BLaER1 treated with 17β-estradiol and CSF1 and Interleukin-3, amounts not matched to agents 10 nM and 100 nM (cell line): ENCODE measurements at regions not wholly inside any gene's neighbourhood (a gene's known extent, or its start where the extent isn't known, plus 50 kb on each side); places are given as distances from the start of the nearest gene placed in this dataset.
"Not testable (repeated sequence)": the region's sequence is repeated elsewhere in the genome, so short reads cannot be mapped to it uniquely, and the experiment has no call there.

Experiments used
- H3K27ac ChIP-seq, 11 experiments: shearing (Covaris generic); formaldehyde crosslinking; 2 replicates each; pipeline ENCODE4 v1.8.1; 2022
- H3K27me3 ChIP-seq, 11 experiments: shearing (Covaris generic); formaldehyde crosslinking; 2 replicates each; pipeline ENCODE4 v1.8.1; 2022
- H3K36me3 ChIP-seq, 11 experiments: shearing (Covaris generic); formaldehyde crosslinking; 2 replicates each; pipeline ENCODE4 v1.8.1; 2022
- H3K4me1 ChIP-seq, 10 experiments: shearing (Covaris generic); formaldehyde crosslinking; 2 replicates each; pipeline ENCODE4 v1.8.1; 2022
- H3K4me2 ChIP-seq, 11 experiments: shearing (Covaris generic); formaldehyde crosslinking; 2 replicates each; pipeline ENCODE4 v1.8.1; 2022
- H3K4me3 ChIP-seq, 10 experiments: shearing (Covaris generic); formaldehyde crosslinking; 2 replicates each; pipeline ENCODE4 v1.8.1; 2022
- H3K9ac ChIP-seq, 11 experiments: shearing (Covaris generic); formaldehyde crosslinking; 2 replicates each; pipeline ENCODE4 v1.8.1; 2022
- H3K9me3 ChIP-seq, 11 experiments: shearing (Covaris generic); formaldehyde crosslinking; replicated peaks in 1 of 11; 2 replicates each; pipeline ENCODE4 v1.8.1; 2022
- H4K20me1 ChIP-seq, 11 experiments: shearing (Covaris generic); formaldehyde crosslinking; 2 replicates each; pipeline ENCODE4 v1.8.1; 2022

GRCh38 chr9:66791092-66791750, 109.3 kb upstream of the ZNF658 start:
- not testable (repeated sequence) for H3K4me2 ChIP-seq

GRCh38 chr9:66794769-66795168, 105.8 kb upstream of the ZNF658 start:
- not testable (repeated sequence) for H3K4me1 ChIP-seq, H4K20me1 ChIP-seq, H3K4me2 ChIP-seq, H3K27ac ChIP-seq, H3K36me3 ChIP-seq, H3K27me3 ChIP-seq, H3K4me3 ChIP-seq, H3K9ac ChIP-seq, H3K9me3 ChIP-seq

More at GRCh38 chr9:66791092-66791750, 109.3 kb upstream of the ZNF658 start:
- H3K9me3 ChIP-seq, H4K20me1 ChIP-seq, H3K9ac ChIP-seq, H3K36me3 ChIP-seq, H3K4me3 ChIP-seq, H3K27ac ChIP-seq, H3K4me1 ChIP-seq, H3K27me3 ChIP-seq: not testable (repeated sequence)

DNA sequence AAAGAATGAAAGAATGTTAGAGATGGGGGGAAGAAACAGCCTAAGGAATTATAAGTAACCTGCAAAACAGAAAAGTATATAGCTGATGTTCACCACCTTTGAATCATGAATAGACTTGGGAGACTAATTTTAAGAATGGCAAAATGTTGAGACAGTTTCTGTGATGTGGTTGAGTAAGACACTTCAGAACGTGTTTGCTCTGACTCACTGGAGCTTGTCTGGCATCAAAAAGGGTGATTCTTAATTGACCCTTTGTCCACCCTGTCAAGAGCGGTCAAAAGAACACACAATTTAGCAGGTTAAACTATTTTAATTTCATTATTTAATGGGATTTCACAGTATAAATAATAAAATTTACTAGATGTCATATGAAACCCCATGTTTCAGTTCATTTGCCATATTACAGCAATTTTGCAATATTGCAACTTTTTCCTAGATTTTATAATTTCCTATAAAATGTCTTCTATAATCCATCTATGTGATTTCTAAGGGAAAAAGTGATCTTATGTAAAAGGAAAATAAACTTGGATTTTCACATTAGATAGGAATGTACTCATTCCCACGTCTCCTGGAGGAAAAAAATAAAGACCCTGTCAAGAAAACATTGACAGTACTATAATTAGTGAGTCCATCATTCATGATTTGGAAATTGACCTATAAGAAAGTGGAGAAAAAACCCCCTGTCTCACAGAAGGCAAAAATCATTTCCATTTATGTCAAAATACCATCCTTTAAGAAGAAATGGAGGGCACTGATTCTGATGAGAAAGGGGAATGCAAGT, 104.6 kb upstream of the ZNF658 start:
- not testable (repeated sequence) for H3K4me1 ChIP-seq, H3K9me3 ChIP-seq, H3K4me3 ChIP-seq, H3K4me2 ChIP-seq, H4K20me1 ChIP-seq, H3K36me3 ChIP-seq, H3K27ac ChIP-seq, H3K9ac ChIP-seq, H3K27me3 ChIP-seq

DNA sequence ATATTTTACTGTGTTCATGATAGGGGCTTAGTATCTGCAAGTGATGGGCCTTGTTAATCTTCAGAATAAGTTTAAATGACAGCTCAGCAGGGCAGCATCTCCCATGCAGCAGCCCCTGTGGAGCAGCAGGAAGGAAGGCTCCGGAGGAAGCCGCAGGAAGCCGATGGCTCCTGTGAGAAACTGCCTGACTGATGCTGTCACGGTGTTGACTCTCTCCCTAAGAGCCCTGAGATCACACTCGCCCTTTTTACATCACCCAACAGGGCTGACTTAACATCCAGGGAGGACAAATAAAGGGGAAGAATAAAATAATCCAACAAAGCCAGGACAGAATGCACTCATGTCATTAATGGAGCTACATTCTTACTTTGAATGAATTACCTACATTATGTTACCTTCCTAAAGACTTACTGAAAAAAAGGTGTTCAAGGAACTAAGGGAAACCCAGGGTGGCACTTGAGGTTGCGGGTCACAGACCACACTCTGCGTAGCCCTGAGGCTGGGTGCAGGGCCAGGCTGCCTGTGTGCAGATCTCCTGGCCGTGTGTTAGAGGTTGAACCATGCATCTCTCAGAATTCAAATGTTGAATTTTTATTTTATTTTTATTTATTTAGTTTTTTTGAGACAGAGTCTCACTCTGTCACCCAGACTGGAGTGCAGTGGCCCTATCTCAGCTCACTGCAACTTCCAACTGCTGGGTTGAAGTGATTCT, 102.5 kb upstream of the ZNF658 start:
- H3K27ac ChIP-seq, H3K4me1 ChIP-seq, H4K20me1 ChIP-seq, H3K9me3 ChIP-seq, H3K4me3 ChIP-seq, H3K36me3 ChIP-seq, H3K27me3 ChIP-seq, H3K4me2 ChIP-seq, H3K9ac ChIP-seq: not testable (repeated sequence)

DNA sequence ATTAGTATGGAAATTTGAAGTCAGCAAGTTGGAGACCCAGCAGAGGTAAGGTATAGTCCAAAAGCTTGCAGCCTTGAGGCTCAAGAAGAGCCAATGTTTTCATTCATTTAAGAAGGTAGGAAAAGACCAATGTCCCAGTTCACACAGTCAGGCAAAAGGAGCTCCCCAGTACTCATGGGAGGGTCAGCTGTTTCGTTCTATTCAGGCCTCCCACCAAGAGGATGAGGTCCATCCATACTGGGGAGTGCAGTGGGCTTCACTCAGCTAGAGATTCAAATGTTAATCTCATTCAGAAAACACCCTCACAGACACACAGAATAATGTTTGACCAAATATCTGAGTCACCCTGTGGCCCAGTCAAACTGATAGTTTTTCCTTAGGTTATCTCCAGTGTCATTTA, 96.9 kb upstream of the ZNF658 start:
- not testable (repeated sequence) for H3K4me1 ChIP-seq, H3K9ac ChIP-seq, H3K36me3 ChIP-seq, H3K9me3 ChIP-seq, H3K4me3 ChIP-seq, H3K27ac ChIP-seq, H3K4me2 ChIP-seq, H4K20me1 ChIP-seq, H3K27me3 ChIP-seq

DNA sequence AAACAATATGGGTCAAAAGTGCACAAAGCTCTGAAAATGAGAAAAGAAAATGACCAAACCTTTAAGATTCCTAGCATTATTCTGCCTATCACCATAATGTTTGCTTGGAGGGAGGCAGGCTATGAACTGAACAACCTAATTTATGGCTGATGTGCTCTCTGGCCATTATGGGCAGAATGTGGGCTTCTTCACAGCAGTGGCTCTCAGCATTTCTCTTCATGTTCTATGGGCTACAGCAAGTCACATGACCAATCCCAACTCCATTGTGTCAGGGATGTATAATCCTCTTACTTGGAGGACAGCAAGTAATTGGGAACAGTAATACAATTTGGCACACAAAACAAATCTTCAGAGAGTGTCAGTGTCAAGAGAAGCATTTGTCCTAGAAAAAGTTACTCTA, 90.3 kb upstream of the ZNF658 start:
- H3K36me3 ChIP-seq, H3K27ac ChIP-seq: not testable (repeated sequence)

DNA sequence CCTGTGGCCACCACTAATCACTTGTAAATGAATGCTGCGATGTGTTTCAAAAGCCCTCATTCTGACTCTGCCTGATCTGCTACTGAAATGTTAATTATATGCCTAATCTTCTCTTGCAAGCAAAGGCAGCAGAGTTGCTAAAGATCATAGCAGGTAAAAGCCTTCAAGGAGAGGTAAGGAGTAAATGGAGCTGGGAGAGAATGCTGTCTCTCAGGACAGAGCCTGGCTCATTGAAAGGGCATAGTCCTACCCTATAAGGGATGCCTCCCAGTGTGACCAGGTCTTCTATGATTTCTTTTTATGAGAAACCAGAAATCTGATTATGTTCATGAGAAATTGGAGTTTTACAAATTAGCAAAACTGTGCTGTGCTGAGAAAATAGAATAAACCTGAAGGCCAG, 88.2 kb upstream of the ZNF658 start:
- H4K20me1 ChIP-seq, H3K9ac ChIP-seq, H3K36me3 ChIP-seq, H3K27ac ChIP-seq, H3K4me3 ChIP-seq, H3K4me2 ChIP-seq, H3K9me3 ChIP-seq, H3K4me1 ChIP-seq, H3K27me3 ChIP-seq: not testable (repeated sequence)

More for the DNA sequence above, 90.3 kb upstream of the ZNF658 start:
- H3K27me3 ChIP-seq, H3K4me3 ChIP-seq, H3K4me2 ChIP-seq, H3K4me1 ChIP-seq, H3K9ac ChIP-seq, H4K20me1 ChIP-seq, H3K9me3 ChIP-seq: not testable (repeated sequence)

DNA sequence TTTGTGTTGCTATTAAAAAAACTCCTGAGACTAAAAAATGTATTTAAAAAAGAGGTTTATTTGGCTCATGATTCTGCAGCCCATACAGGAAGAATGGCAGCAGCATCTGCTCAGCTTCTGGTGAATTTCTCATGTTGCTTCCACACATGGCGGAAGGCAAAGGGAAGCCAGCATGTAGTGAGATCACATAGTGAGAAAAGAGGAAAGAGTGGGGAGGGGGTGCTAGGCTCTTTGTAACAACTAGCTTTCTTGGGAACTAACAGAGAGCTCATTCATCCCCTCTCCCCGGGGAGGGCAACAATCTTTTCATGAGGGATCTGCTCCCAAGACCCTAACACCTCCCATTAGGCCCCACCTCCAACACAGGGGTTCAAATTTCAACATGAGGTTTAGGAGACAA, 87.6 kb upstream of the ZNF658 start:
- not testable (repeated sequence) for H3K27ac ChIP-seq, H3K4me3 ChIP-seq, H3K27me3 ChIP-seq, H3K36me3 ChIP-seq, H3K9me3 ChIP-seq, H3K4me1 ChIP-seq, H4K20me1 ChIP-seq, H3K9ac ChIP-seq, H3K4me2 ChIP-seq

DNA sequence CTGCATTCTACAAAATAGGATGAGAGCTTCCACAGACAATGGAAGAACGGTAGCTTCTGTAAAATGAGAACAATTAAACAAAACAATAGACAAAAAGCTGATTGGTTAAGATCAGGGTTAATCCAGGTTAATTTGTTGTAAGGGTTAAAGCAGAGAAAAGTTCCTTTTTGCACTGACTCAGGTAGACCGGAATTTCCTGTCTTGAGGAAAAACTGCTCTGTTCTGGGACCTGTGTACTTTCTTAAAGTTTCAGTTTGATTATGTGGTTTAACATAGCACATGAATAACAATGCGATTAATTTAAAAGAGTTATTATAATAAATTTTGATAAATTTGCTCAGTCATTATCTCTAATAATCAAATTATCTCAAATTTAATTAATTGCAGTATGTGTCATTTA, 86.5 kb upstream of the ZNF658 start:
- H3K4me3 ChIP-seq, H3K36me3 ChIP-seq, H4K20me1 ChIP-seq, H3K27ac ChIP-seq, H3K9ac ChIP-seq, H3K9me3 ChIP-seq, H3K27me3 ChIP-seq, H3K4me2 ChIP-seq, H3K4me1 ChIP-seq: not testable (repeated sequence)

GRCh38 chr9:66819510-66819909, 81.0 kb upstream of the ZNF658 start:
- not testable (repeated sequence) for H3K4me1 ChIP-seq, H3K4me2 ChIP-seq, H3K27ac ChIP-seq, H3K27me3 ChIP-seq, H3K36me3 ChIP-seq, H3K9me3 ChIP-seq, H3K4me3 ChIP-seq, H3K9ac ChIP-seq, H4K20me1 ChIP-seq

DNA sequence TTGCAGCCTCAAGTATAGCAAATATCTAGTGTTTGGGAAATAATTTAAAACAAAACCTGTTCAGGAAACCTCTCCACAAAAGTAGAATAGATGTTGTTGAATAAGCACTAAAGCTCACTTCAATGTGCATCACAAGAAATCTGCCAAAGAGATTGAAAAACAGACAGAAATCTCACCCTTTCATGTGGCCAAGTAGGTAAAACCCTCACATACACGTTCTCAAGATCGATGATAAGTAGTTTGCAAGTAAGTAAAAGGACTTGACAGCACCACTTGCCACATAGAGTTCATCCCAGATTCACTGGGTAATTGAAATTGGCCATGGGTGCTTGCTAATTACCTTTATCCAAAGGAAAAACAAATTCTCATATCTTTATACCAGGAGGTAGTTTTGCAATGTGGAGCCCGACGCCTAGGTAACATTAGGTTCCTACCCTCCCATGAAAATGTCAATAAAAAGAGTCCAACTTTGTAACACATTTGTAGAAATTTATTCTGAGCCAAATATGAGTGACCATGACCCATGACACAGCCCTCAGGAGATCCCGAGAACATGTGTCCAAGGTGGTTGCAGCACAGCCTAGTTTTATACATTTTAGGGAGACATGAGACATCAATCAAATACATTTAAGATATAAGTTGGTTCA, 80.4 kb upstream of the ZNF658 start:
- H3K4me3 ChIP-seq, H3K9me3 ChIP-seq, H3K27ac ChIP-seq, H3K36me3 ChIP-seq, H3K27me3 ChIP-seq, H4K20me1 ChIP-seq, H3K4me2 ChIP-seq, H3K9ac ChIP-seq, H3K4me1 ChIP-seq: not testable (repeated sequence)

DNA sequence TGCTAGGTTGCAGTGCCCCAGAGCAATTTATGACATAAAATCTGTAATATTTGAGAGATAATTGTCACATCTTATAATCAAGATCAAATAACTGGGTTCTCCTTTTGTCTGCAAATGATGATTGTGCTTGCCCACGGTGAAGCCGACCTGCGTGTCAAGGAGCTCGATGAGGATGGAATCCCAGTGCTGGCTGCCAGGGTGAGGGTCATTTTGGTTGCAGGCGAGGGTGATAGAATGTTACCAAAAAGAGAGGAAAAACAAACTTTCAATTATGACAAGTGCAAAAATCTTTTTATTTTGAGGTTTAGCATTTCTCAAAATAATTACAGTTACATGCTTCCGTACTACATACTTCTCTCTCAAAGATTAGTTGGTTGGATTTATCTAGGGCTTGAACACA, 76.4 kb upstream of the ZNF658 start:
- H4K20me1 ChIP-seq, H3K9ac ChIP-seq, H3K4me2 ChIP-seq, H3K27ac ChIP-seq, H3K9me3 ChIP-seq, H3K4me1 ChIP-seq, H3K27me3 ChIP-seq, H3K36me3 ChIP-seq, H3K4me3 ChIP-seq: not testable (repeated sequence)

GRCh38 chr9:66829853-66830252, 70.7 kb upstream of the ZNF658 start:
- H3K27me3 ChIP-seq, H3K27ac ChIP-seq, H3K9me3 ChIP-seq, H3K36me3 ChIP-seq, H3K4me3 ChIP-seq, H4K20me1 ChIP-seq, H3K4me2 ChIP-seq, H3K9ac ChIP-seq, H3K4me1 ChIP-seq: not testable (repeated sequence)
